OCI-LY3 (cell line): ENCODE measurements at regions not wholly inside any gene's neighbourhood (a gene's known extent, or its start where the extent isn't known, plus 50 kb on each side); places are given as distances from the start of the nearest gene placed in this dataset.

Experiments used
- H2AFZ ChIP-seq: fragments of 200-600, 300-600 bp; shearing (Covaris generic); 2 replicates; pipeline ENCODE4 v1.6.0; 2014; ENCODE audit warnings: antibody characterized with exemption, low read depth, low read length
- H3K27ac ChIP-seq: fragments of 200-600, 300-600 bp; sonication (generic); 2 replicates; pipeline ENCODE4 v1.5.1; 2014; ENCODE audit warnings: mild to moderate bottlenecking, low read length, moderate library complexity, mixed read lengths
- H3K27me3 ChIP-seq: fragments of 200-600, 300-600 bp; sonication (generic); 2 replicates; pipeline ENCODE4 v1.6.1; 2014; ENCODE audit warnings: low read depth, low read length, mixed read lengths
- H3K36me3 ChIP-seq: fragments of 200-600, 300-600 bp; sonication (generic); replicated peaks from 2 replicates; pipeline ENCODE3; 2014; ENCODE audit warnings: low read depth, low read length, mixed read lengths
- H3K4me1 ChIP-seq: fragments of 300-600, 200-600 bp; sonication (generic); 2 replicates; pipeline ENCODE4 v1.6.1; 2014; ENCODE audit warnings: low read length, mixed read lengths
- H3K4me2 ChIP-seq: fragments of 200-600, 300-600 bp; sonication (generic); 2 replicates; pipeline ENCODE4 v1.6.1; 2014; ENCODE audit warnings: low read length, mixed read lengths
- H3K4me3 ChIP-seq: fragments of 300-600, 200-600 bp; sonication (generic); 2 replicates; pipeline ENCODE4 v1.5.1; 2014; ENCODE audit warnings: antibody characterized with exemption, mild to moderate bottlenecking, low read length, moderate library complexity
- H3K79me2 ChIP-seq: fragments of 300-600, 200-600 bp; shearing (Covaris generic); 2 replicates; pipeline ENCODE4 v1.6.1; 2014; ENCODE audit warnings: mild to moderate bottlenecking, low read length, mixed read lengths
- H3K9ac ChIP-seq: fragments of 300-600, 200-600 bp; shearing (Covaris generic); 2 replicates; pipeline ENCODE4 v1.6.0; 2014; ENCODE audit warnings: mild to moderate bottlenecking, low read length, moderate library complexity
- H3K9me3 ChIP-seq: fragments of 200-600, 300-600 bp; shearing (Covaris generic); 2 replicates; pipeline ENCODE4 v1.6.1; 2014; ENCODE audit warnings: low read length, mixed read lengths; ENCODE audit not compliant: insufficient read depth
- H4K20me1 ChIP-seq: fragments of 200-600, 300-600 bp; sonication (generic); 2 replicates; pipeline ENCODE4 v1.6.1; 2016; ENCODE audit warnings: low read length, mixed read lengths; ENCODE audit not compliant: insufficient read depth
- EZH2phosphoT487 ChIP-seq: fragments of 200-600 bp; shearing (Covaris generic); IDR thresholded peaks from 2 replicates; pipeline ENCODE4 v1.6.1; 2018; ENCODE audit warnings: antibody characterized with exemption, mixed run types, low read depth
- TF ChIP-seq, protein P1 (sequence below): fragments of 200-600, 300-600 bp; sonication (generic); IDR thresholded peaks from 2 replicates; pipeline ENCODE4 v1.5.1; 2014; ENCODE audit warnings: antibody characterized with exemption, low read length, low read depth

- Histone ChIP-seq H3K4me1 (no peaks in the 10 kb centered on the region), H3K36me3 (no peaks in the 10 kb centered on the region), H3K4me3 (no peak overlapping the region), H3K27me3 (peaks cover 18% of the 10 kb centered on the region), H3K9ac (no peak overlapping the region), H3K79me2 (no peaks in the 10 kb centered on the region), H2AFZ (no peak overlapping the region), H3K9me3 (no peaks in the 10 kb centered on the region), H3K4me2 (no peak overlapping the region), H4K20me1 (no peaks in the 10 kb centered on the region), H3K27ac (no peak overlapping the region)
- no peak for TF ChIP-seq EZH2phosphoT487
- TF ChIP-seq, protein P1, sequence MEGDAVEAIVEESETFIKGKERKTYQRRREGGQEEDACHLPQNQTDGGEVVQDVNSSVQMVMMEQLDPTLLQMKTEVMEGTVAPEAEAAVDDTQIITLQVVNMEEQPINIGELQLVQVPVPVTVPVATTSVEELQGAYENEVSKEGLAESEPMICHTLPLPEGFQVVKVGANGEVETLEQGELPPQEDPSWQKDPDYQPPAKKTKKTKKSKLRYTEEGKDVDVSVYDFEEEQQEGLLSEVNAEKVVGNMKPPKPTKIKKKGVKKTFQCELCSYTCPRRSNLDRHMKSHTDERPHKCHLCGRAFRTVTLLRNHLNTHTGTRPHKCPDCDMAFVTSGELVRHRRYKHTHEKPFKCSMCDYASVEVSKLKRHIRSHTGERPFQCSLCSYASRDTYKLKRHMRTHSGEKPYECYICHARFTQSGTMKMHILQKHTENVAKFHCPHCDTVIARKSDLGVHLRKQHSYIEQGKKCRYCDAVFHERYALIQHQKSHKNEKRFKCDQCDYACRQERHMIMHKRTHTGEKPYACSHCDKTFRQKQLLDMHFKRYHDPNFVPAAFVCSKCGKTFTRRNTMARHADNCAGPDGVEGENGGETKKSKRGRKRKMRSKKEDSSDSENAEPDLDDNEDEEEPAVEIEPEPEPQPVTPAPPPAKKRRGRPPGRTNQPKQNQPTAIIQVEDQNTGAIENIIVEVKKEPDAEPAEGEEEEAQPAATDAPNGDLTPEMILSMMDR: no peak
Measured at GRCh38 chr3:124358156-124358555, 366.2 kb upstream of the ROPN1 start.

DNA sequence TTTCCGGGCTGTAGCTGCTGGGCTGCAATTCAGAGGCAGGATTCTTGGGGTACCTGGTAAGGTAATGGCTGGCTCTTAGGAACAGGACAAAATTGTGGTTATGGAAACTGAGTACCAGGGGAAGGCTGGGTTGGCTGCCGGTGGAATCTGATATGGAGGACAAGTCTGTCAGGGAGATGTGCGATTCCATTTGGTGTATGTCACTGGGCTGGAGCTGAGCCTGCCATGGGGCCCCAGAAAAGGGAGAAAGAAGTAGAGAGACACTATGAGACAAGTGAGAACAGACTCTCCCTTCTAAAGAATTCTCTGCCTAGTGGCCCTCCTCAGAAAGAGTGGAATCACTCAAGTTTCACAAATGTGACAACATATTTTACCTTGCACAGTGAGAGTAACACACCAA, 368.2 kb upstream of the ROPN1 start:
- no peaks in the 10 kb centered on the region for H3K36me3 ChIP-seq
- H2AFZ ChIP-seq: no peak overlapping the region
- no peak overlapping the region for H3K4me3 ChIP-seq
- H3K9me3 ChIP-seq: no peaks in the 10 kb centered on the region
- H3K27ac ChIP-seq: no peak overlapping the region
- TF ChIP-seq, protein P1: no peak
- no peak for TF ChIP-seq EZH2phosphoT487
- no peaks in the 10 kb centered on the region for H4K20me1 ChIP-seq
- H3K4me1 ChIP-seq: no peaks in the 10 kb centered on the region
- H3K4me2 ChIP-seq: no peak overlapping the region
- no peak overlapping the region for H3K9ac ChIP-seq
- peaks cover 15% of the 10 kb centered on the region; the same call in 1 of the 2 replicates for H3K27me3 ChIP-seq
- H3K79me2 ChIP-seq: no peaks in the 10 kb centered on the region

- no peaks in the 10 kb centered on the region for H3K9me3 ChIP-seq
- no peak overlapping the region for H3K27ac ChIP-seq
- no peaks in the 10 kb centered on the region for H3K79me2 ChIP-seq
- H3K27me3 ChIP-seq: peaks cover 15% of the 10 kb centered on the region; the same call in 1 of the 2 replicates
- TF ChIP-seq, protein P1: no peak
- TF ChIP-seq EZH2phosphoT487: no peak
- no peaks in the 10 kb centered on the region for H3K36me3 ChIP-seq
- no peak overlapping the region for H2AFZ ChIP-seq
- H4K20me1 ChIP-seq: no peaks in the 10 kb centered on the region
- H3K4me3 ChIP-seq: no peak overlapping the region
- H3K9ac ChIP-seq: no peak overlapping the region
- H3K4me1 ChIP-seq: no peaks in the 10 kb centered on the region
- no peak overlapping the region for H3K4me2 ChIP-seq
Measured at GRCh38 chr3:124360563-124360962, 368.6 kb upstream of the ROPN1 start.

GRCh38 chr3:124361566-124361965, 368.7 kb upstream of the UMPS start:
- Histone ChIP-seq H3K27me3 (peaks cover 15% of the 10 kb centered on the region; the same call in 1 of the 2 replicates), H3K9me3 (no peaks in the 10 kb centered on the region), H3K27ac (no peak overlapping the region), H4K20me1 (no peaks in the 10 kb centered on the region), H2AFZ (no peak overlapping the region), H3K36me3 (no peaks in the 10 kb centered on the region), H3K4me3 (no peak overlapping the region), H3K4me1 (no peaks in the 10 kb centered on the region), H3K79me2 (no peaks in the 10 kb centered on the region), H3K9ac (no peak overlapping the region), H3K4me2 (no peak overlapping the region)
- TF ChIP-seq, protein P1: no peak
- TF ChIP-seq EZH2phosphoT487: no peak
